22Rv1 (cell line): ENCODE measurements at regions not wholly inside any gene's neighbourhood (a gene's known extent, or its start where the extent isn't known, plus 50 kb on each side); places are given as distances from the start of the nearest gene placed in this dataset.
"Not testable (repeated sequence)": the region's sequence is repeated elsewhere in the genome, so short reads cannot be mapped to it uniquely, and the experiment has no call there.

Source experiments
- H3K27ac ChIP-seq: fragments of 450-650 bp; 2 replicates; pipeline ENCODE4 v1.5.1; 2017
- ZFX ChIP-seq: fragments of 450-650 bp; IDR thresholded peaks from 2 replicates; pipeline ENCODE4 v1.6.1; 2017; ENCODE audit warnings: antibody characterized with exemption, borderline replicate concordance
- TF ChIP-seq, protein P1 (sequence below): fragments of 450-650 bp; IDR thresholded peaks from 2 replicates; pipeline ENCODE4 v1.5.1; 2017; ENCODE audit warnings: mild to moderate bottlenecking

DNA sequence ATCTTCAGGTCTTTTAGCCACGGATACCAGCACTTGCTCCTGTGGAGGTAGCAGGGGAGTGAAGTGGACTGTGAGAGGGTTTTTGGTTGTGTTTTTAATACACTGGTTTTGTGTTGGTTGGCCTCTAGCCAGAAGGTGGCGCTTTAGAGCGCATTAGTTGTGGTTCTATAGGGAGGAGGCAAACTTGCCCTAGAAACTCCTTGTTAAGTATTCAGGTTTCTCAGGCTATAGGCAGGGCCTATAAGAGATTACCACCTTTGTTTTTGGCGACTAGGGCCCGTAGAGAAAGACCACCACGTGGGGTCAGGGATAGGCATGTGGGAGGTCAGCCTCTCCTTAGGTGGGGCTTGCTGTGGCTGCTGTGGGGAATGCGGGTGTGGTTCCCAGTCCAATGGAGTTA, 221.6 kb upstream of the SPANXN4 start:
- H3K27ac ChIP-seq, result no peak overlapping the region
- no peak for TF ChIP-seq ZFX
- TF ChIP-seq, protein P1, sequence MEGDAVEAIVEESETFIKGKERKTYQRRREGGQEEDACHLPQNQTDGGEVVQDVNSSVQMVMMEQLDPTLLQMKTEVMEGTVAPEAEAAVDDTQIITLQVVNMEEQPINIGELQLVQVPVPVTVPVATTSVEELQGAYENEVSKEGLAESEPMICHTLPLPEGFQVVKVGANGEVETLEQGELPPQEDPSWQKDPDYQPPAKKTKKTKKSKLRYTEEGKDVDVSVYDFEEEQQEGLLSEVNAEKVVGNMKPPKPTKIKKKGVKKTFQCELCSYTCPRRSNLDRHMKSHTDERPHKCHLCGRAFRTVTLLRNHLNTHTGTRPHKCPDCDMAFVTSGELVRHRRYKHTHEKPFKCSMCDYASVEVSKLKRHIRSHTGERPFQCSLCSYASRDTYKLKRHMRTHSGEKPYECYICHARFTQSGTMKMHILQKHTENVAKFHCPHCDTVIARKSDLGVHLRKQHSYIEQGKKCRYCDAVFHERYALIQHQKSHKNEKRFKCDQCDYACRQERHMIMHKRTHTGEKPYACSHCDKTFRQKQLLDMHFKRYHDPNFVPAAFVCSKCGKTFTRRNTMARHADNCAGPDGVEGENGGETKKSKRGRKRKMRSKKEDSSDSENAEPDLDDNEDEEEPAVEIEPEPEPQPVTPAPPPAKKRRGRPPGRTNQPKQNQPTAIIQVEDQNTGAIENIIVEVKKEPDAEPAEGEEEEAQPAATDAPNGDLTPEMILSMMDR, result peak; percentile 63

DNA sequence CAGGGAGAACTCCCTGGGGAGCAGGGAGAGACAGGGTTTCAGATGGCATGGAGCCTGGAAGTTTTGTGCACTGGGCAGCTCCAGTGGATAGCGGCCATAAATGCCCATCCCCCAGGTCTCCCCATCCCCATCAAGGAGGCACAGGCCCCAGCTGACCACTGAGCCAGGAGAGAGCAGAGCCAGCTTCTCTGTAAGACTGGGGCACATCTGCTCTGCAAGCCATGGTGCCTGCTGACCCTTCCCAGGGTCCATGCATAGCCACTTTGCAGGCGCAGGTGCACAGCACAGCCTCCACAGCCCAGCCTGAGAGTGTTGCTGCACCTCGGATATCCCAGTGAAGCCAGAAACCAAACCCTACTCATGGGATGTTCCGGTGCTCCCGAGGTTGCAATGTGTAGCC, 206.3 kb upstream of the SPANXN4 start:
- TF ChIP-seq ZFX, result no peak
- TF ChIP-seq, protein P1, result no peak
- H3K27ac ChIP-seq, result no peak overlapping the region

DNA sequence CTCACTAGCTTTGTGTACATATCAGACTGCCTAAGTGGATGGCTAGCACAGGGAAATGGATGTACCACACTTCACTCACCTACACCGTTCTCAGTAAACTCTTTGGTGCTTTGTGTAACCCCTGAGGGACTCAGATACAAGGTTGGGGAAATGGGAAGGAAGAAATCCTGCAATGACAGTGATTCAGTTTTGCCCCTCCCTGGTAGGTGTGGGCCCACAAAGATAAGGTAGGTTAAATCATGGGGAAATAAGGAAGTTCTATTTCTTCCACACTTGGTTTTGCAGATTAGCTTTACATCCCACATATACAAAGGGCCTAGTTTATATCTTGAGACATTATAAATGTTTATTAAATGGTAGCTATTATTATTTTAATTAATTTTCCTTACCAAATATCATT, 197.6 kb upstream of the SPANXN4 start:
- H3K27ac ChIP-seq, result no peak overlapping the region
- TF ChIP-seq ZFX, result no peak
- TF ChIP-seq, protein P1, result no peak

DNA sequence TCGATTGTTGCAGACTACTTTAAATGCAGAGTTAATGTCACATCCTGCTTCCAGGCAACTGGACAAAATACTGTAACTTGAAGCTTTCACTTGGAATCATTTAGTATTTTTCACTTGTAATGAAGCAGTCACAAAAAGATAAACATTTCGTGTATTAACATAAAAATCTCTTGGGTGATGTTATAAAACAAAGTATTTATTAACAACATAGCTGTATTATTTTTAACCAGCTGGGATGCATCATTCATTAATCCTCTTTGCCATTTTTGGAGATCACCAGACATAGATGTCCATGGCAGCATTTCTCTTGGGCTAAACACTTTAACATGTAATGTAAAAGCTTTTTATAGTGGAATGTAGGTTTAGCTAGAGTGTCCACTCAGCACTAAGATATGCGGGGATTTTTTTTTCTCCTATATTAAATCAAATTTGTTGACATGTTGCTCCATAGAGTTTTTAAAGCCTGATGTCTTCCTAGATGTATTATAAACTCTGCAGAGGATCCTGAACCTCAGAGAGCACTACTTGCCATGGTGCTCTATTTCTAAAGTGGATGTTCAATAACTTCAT, 193.7 kb upstream of the SPANXN4 start:
- TF ChIP-seq, protein P1, result no peak
- TF ChIP-seq ZFX, result no peak
- H3K27ac ChIP-seq, result no peak overlapping the region

DNA sequence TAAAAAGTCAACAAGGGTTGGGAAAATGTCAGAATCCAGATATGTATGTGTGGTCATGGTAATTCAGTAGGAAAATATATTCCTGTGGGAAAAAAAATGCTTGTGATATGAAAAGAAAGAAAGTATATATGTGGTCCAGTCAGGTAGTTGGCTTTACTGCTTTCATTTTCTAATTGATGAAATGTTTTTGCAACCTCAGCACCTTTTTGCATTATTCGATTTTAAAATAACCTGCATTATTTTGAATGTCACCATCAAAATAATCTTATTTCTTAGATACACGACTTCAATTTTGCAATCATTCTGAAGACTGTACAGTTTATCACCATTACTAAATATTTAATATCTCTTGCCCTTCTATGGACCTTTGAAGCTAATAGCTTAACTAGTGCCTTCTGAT, 170.8 kb upstream of the SPANXN4 start:
- H3K27ac ChIP-seq, result no peak overlapping the region
- no peak for TF ChIP-seq ZFX
- TF ChIP-seq, protein P1, result no peak

DNA sequence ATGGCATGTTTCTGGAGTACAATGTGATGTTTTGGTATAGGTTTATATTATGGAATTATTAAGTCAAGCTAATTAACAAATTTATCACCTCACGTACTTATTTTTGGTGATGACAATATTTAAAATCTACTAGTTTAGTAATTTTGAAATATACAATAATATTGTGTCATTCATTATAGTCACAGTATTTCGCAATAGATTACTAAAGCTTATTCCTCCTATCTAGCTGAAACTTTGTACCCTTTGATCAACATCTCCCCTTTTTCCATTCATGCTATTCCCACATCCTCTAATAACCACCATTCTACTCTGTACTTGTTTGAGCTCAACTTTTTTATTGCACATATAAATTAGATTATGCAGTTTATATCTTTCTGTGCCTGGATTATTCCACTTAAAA, 164.8 kb upstream of the SPANXN4 start:
- no peak overlapping the region for H3K27ac ChIP-seq
- TF ChIP-seq, protein P1, result no peak
- TF ChIP-seq ZFX, result no peak

DNA sequence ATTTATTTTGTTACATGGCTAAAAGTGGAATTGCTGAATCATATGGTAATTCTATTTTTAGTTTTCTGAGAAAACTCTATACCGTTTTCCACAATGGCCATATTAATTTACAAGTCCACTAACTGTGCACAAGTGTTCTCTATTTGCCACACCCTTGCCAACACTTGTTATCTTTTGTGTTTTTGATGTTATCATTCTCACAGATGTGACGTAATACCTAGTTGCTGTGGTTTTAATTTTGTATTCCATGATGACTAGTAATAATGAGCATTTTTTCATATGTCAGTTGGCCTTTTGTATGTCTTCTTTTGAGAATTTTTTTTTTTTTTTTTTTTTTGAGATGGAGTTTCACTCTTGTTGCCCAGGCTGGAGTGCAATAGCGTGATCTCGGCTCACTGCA, 164.2 kb upstream of the SPANXN4 start:
- no peak overlapping the region for H3K27ac ChIP-seq
- TF ChIP-seq, protein P1, result no peak
- TF ChIP-seq ZFX, result no peak

DNA sequence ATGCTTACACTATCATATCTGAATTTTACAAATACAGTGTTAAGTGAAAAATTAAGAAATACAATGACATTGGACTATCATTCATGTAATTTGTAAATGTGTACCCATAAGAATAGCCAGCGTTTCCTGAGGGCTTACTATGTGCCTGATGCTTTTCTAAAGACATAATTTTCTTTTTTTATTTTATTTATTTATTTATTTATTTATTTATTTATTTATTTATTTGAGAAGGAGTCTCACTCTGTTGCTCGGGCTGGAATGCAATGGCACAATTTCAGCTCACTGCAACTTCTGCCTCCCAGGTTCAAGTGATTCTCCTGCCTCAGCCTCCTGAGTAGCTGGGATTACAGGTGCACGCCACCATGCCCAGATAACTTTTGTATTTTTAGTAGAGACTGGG, 159.5 kb upstream of the SPANXN4 start:
- H3K27ac ChIP-seq, result not testable (repeated sequence)
